ENCODE measurements at regions not wholly inside any gene's neighbourhood (a gene's known extent, or its start where the extent isn't known, plus 50 kb on each side); places are given as distances from the start of the nearest gene placed in this dataset.

DNA sequence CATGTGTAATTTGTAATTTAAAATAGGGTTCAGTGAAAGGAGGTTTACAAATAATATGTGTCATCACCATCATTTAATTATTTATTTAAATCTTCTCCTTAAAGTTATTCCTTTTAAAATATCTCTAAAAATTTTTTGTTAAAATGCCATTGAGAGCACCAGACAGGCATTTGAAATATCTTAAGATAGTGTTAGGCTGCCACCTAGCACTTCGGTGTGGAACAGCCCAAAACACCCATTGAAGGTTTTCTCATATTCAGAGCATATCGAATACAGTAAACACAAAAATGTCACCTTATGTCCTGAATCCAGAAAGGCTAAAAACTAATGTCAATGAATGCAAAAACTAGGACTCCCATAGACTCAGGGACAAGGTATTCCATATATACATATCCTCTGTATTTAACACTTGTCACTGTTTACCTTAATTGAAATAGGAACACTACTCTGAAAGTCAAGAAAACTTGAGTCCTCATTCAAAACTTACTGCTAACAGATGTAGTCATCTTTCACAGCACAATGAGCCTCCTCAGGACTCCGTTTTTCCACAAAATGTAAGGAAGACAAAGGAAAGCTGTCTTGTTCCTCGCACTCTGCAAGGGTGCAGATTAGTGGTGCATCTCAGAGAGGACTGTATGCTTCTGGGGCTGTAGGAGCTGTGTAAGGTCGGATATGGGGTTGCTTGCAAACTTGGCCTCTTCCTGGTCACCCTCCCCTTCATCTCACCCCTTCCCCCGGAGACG is 329.5 kb downstream of the PAX3 start:
- no peaks in the 10 kb centered on the region for H3K9me3 Mint-ChIP-seq
- peak; percentile 65 for DNase-seq (ENCODE audit: low spot score)
- H3K4me2 ChIP-seq, result no peak overlapping the region
- H3F3A ChIP-seq (replicated peaks; ENCODE audit: low read depth), result no peaks in the 10 kb centered on the region
- no peaks in the 10 kb centered on the region for H3K79me2 ChIP-seq (replicated peaks; ENCODE audit: insufficient read depth)
- ATAC-seq, result peak; percentile 68
- no peaks in the 10 kb centered on the region for H3K27me3 Mint-ChIP-seq (ENCODE audit: insufficient read depth, low read depth, poor library complexity)
- H3K4me3 Mint-ChIP-seq, result no peak overlapping the region
- H3K4me3 ChIP-seq, result no peak overlapping the region
- no peaks in the 10 kb centered on the region for H4K20me1 ChIP-seq (replicated peaks; ENCODE audit: insufficient read depth)
- peaks cover 7% of the 10 kb centered on the region for H3K4me1 ChIP-seq (ENCODE audit: insufficient read depth)
- H3K27ac Mint-ChIP-seq, result no peak overlapping the region
- no peak overlapping the region for H3K27ac ChIP-seq (ENCODE audit: low read depth)
- no peaks in the 10 kb centered on the region for H3K9me2 ChIP-seq (ENCODE audit: insufficient read depth)
- no peak overlapping the region for H2AFZ ChIP-seq
- TF ChIP-seq CREB1 (CRISPR knock-in tag; IDR thresholded peaks at IDR 0.05; ENCODE audit: low read depth) (no peak), NANOG (IDR thresholded peaks at IDR 0.05; ENCODE audit: borderline replicate concordance) (no peak)
- TF ChIP-seq, protein P1, sequence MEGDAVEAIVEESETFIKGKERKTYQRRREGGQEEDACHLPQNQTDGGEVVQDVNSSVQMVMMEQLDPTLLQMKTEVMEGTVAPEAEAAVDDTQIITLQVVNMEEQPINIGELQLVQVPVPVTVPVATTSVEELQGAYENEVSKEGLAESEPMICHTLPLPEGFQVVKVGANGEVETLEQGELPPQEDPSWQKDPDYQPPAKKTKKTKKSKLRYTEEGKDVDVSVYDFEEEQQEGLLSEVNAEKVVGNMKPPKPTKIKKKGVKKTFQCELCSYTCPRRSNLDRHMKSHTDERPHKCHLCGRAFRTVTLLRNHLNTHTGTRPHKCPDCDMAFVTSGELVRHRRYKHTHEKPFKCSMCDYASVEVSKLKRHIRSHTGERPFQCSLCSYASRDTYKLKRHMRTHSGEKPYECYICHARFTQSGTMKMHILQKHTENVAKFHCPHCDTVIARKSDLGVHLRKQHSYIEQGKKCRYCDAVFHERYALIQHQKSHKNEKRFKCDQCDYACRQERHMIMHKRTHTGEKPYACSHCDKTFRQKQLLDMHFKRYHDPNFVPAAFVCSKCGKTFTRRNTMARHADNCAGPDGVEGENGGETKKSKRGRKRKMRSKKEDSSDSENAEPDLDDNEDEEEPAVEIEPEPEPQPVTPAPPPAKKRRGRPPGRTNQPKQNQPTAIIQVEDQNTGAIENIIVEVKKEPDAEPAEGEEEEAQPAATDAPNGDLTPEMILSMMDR (conservative IDR thresholded peaks at IDR 0.05; ENCODE audit: low read depth in 2 of 2), result peak; percentile 77 to 80
- no peaks in the 10 kb centered on the region for H3K36me3 ChIP-seq (ENCODE audit: insufficient read depth)
- H3K27me3 ChIP-seq (ENCODE audit: insufficient read depth), result no peaks in the 10 kb centered on the region
- no peaks in the 10 kb centered on the region for H3K36me3 Mint-ChIP-seq (ENCODE audit: low read depth)
- H3K4me1 Mint-ChIP-seq, result peaks cover 18% of the 10 kb centered on the region

DNA sequence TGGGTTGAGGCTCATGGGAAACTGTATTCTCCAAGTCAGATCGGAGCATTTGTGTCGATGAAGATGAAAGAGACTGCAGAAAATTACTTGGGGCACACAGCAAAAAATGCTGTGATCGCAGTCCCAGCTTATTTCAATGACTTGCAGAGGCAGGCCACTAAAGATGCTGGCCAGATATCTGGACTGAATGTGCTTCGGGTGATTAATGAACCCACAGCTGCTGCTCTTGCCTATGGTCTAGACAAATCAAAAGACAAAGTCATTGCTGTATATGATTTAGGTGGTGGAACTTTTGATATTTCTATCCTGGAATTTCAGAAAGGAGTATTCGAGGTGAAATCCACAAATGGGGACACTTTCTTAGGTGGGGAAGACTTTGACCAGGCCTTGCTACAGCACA is 336.6 kb downstream of the PAX3 start:
- no peak overlapping the region for H3K4me2 ChIP-seq
- no peaks in the 10 kb centered on the region for H3K79me2 ChIP-seq (replicated peaks; ENCODE audit: insufficient read depth)
- no peaks in the 10 kb centered on the region for H3K36me3 ChIP-seq (ENCODE audit: insufficient read depth)
- peaks cover 7% of the 10 kb centered on the region; the same call in 1 of the 2 replicates for H3K9me2 ChIP-seq (ENCODE audit: insufficient read depth)
- Mint-ChIP-seq H3K9me3 (no peaks in the 10 kb centered on the region), H3K4me1 (peaks cover 14% of the 10 kb centered on the region), H3K4me3 (no peak overlapping the region), H3K36me3 (ENCODE audit: low read depth) (no peaks in the 10 kb centered on the region), H3K27me3 (ENCODE audit: insufficient read depth, low read depth, poor library complexity) (no peaks in the 10 kb centered on the region), H3K27ac (no peak overlapping the region)
- no peak overlapping the region for H2AFZ ChIP-seq
- DNase-seq (ENCODE audit: low spot score) (no peak), ATAC-seq (no peak)
- H3K4me1 ChIP-seq (ENCODE audit: insufficient read depth), result peaks cover 7% of the 10 kb centered on the region
- H4K20me1 ChIP-seq (replicated peaks; ENCODE audit: insufficient read depth), result no peaks in the 10 kb centered on the region
- no peak overlapping the region for H3K4me3 ChIP-seq
- no peaks in the 10 kb centered on the region for H3F3A ChIP-seq (replicated peaks; ENCODE audit: low read depth)
- no peak overlapping the region for H3K27ac ChIP-seq (ENCODE audit: low read depth)
- no peaks in the 10 kb centered on the region for H3K27me3 ChIP-seq (ENCODE audit: insufficient read depth)
- TF ChIP-seq, protein P1 (conservative IDR thresholded peaks at IDR 0.05; ENCODE audit: low read depth in 2 of 2), result no peak
- TF ChIP-seq ZNF114 (CRISPR knock-in tag; IDR thresholded peaks at IDR 0.05), result no peak
- TF ChIP-seq, protein P2, sequence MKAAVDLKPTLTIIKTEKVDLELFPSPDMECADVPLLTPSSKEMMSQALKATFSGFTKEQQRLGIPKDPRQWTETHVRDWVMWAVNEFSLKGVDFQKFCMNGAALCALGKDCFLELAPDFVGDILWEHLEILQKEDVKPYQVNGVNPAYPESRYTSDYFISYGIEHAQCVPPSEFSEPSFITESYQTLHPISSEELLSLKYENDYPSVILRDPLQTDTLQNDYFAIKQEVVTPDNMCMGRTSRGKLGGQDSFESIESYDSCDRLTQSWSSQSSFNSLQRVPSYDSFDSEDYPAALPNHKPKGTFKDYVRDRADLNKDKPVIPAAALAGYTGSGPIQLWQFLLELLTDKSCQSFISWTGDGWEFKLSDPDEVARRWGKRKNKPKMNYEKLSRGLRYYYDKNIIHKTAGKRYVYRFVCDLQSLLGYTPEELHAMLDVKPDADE (IDR thresholded peaks at IDR 0.05), result no peak
- TF ChIP-seq CREB1 (CRISPR knock-in tag; IDR thresholded peaks at IDR 0.05; ENCODE audit: low read depth), result no peak
- TF ChIP-seq JUNB (IDR thresholded peaks at IDR 0.05; ENCODE audit: unreplicated experiment), result no peak
- TF ChIP-seq STAT1 (IDR thresholded peaks at IDR 0.05; ENCODE audit: unreplicated experiment), result no peak
- TF ChIP-seq NANOG (IDR thresholded peaks at IDR 0.05; ENCODE audit: borderline replicate concordance), result no peak
- TF ChIP-seq EZH2 (IDR thresholded peaks at IDR 0.05; ENCODE audit: low read depth, unreplicated experiment), result no peak
- TF ChIP-seq, protein P3, sequence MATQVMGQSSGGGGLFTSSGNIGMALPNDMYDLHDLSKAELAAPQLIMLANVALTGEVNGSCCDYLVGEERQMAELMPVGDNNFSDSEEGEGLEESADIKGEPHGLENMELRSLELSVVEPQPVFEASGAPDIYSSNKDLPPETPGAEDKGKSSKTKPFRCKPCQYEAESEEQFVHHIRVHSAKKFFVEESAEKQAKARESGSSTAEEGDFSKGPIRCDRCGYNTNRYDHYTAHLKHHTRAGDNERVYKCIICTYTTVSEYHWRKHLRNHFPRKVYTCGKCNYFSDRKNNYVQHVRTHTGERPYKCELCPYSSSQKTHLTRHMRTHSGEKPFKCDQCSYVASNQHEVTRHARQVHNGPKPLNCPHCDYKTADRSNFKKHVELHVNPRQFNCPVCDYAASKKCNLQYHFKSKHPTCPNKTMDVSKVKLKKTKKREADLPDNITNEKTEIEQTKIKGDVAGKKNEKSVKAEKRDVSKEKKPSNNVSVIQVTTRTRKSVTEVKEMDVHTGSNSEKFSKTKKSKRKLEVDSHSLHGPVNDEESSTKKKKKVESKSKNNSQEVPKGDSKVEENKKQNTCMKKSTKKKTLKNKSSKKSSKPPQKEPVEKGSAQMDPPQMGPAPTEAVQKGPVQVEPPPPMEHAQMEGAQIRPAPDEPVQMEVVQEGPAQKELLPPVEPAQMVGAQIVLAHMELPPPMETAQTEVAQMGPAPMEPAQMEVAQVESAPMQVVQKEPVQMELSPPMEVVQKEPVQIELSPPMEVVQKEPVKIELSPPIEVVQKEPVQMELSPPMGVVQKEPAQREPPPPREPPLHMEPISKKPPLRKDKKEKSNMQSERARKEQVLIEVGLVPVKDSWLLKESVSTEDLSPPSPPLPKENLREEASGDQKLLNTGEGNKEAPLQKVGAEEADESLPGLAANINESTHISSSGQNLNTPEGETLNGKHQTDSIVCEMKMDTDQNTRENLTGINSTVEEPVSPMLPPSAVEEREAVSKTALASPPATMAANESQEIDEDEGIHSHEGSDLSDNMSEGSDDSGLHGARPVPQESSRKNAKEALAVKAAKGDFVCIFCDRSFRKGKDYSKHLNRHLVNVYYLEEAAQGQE (IDR thresholded peaks at IDR 0.05; ENCODE audit: unreplicated experiment), result no peak
- TF ChIP-seq POLR2AphosphoS5 (IDR thresholded peaks at IDR 0.05; ENCODE audit: low read depth), result no peak
- no peak for TF ChIP-seq EZH2phosphoT487 (IDR thresholded peaks at IDR 0.05; ENCODE audit: unreplicated experiment)
- no peak for TF ChIP-seq ZNF331 (CRISPR knock-in tag; IDR thresholded peaks at IDR 0.05; ENCODE audit: low read depth)
